Endodermal cell (in vitro differentiated cells): ENCODE measurements at regions not wholly inside any gene's neighbourhood (a gene's known extent, or its start where the extent isn't known, plus 50 kb on each side); places are given as distances from the start of the nearest gene placed in this dataset.

Experiments used
- DNase-seq: peaks from one replicate; pipeline ENCODE4 v3.0.0-alpha.2; 2017
- H3K27ac ChIP-seq: 2 replicates; pipeline ENCODE4 v1.5.1; 2013; ENCODE audit warnings: mild to moderate bottlenecking, low read depth, low read length, moderate library complexity
- H3K27me3 ChIP-seq: 2 replicates; pipeline ENCODE4 v1.6.1; 2013; ENCODE audit warnings: mild to moderate bottlenecking, low read length, moderate library complexity; ENCODE audit not compliant: insufficient read depth, control insufficient read depth, poor library complexity, severe bottlenecking
- H3K36me3 ChIP-seq: 2 replicates; pipeline ENCODE4 v1.7.0; 2013; ENCODE audit warnings: mild to moderate bottlenecking, low read length, moderate library complexity; ENCODE audit not compliant: control insufficient read depth, insufficient read depth
- H3K4me1 ChIP-seq: one replicate; pipeline ENCODE4 v1.7.0; 2013; ENCODE audit warnings: low read length; ENCODE audit not compliant: control insufficient read depth, insufficient read depth
- H3K4me3 ChIP-seq: 2 replicates; pipeline ENCODE4 v1.5.1; 2013; ENCODE audit warnings: mild to moderate bottlenecking, low read length, moderate library complexity
- H3K9ac ChIP-seq: 2 replicates; pipeline ENCODE4 v1.6.1; 2013; ENCODE audit warnings: mild to moderate bottlenecking, low read length, moderate library complexity; ENCODE audit not compliant: poor library complexity, severe bottlenecking; ENCODE audit errors: extremely low read depth
- H3K9me3 ChIP-seq: 2 replicates; pipeline ENCODE4 v1.6.1; 2013; ENCODE audit warnings: mild to moderate bottlenecking, low read length, moderate library complexity; ENCODE audit not compliant: control insufficient read depth
- H3K27ac Mint-ChIP-seq: 2 replicates; pipeline ENCODE4 v1.8.0; 2020; ENCODE audit warnings: mixed read lengths
- H3K27me3 Mint-ChIP-seq: 2 replicates; pipeline ENCODE4 v1.8.0; 2021; ENCODE audit warnings: mild to moderate bottlenecking, mixed read lengths; ENCODE audit not compliant: insufficient read depth
- H3K36me3 Mint-ChIP-seq: 2 replicates; pipeline ENCODE4 v1.8.0; 2020; ENCODE audit warnings: low read depth, mixed read lengths
- H3K4me1 Mint-ChIP-seq: 2 replicates; pipeline ENCODE4 v1.8.0; 2020; ENCODE audit warnings: mixed read lengths
- H3K4me3 Mint-ChIP-seq: 2 replicates; pipeline ENCODE4 v1.8.0; 2020; ENCODE audit warnings: mild to moderate bottlenecking, moderate library complexity, mixed read lengths
- H3K9me3 Mint-ChIP-seq: 2 replicates; pipeline ENCODE4 v1.8.0; 2020; ENCODE audit warnings: mild to moderate bottlenecking, mixed read lengths
- WGBS, 2 experiments: methylation state at CpG; one replicate each; pipeline versions ENCODE4 v1.1.5 to v1.1.7; 2013; ENCODE audit warnings: missing lambda C conversion rate in 2 of 2, mixed read lengths in 1 of 2; ENCODE audit not compliant: insufficient coverage in 1 of 2, insufficient read length in 1 of 2; 5-methylcytosine and 5-hydroxymethylcytosine counted together
- TF ChIP-seq, protein P1 (sequence below): fragments of 200-600 bp; sonication (generic); conservative IDR thresholded peaks from 2 replicates; pipeline ENCODE4 v1.5.0; 2021; ENCODE audit warnings: antibody characterized with exemption, mild to moderate bottlenecking

DNA sequence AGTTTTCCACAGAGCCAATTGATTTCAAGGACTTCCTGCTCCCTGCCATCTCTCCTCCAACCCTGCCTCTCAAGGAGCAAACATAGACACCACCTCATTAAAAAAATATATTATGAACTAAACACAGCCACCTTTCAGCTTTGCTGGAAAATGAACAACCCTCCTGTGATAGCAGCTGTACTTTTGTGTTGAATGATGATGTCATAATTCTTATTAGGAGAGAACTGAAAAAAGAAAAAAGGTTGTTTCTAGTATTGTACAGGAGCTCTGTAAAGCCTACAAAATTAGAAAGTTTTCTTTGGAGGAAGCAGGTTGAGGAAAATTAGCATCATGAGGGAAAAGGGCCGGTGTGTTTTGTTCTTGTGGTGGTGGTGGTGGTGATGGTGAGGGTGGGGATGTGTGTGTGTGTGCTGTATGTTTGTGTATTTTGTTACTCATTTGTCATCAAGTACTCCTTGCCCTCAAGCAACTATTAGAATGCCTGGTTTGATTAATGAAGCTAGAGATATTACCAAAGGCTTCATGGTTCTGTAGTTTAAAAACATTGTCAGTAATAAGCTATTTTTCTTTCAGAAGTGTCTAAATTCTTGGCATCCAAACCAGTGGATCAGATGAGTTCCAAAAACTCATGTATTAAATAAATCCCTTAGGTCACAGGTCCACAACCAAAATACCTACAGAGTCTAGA lies 405.9 kb downstream of the TLE4 start:
- Histone ChIP-seq H3K9me3 (no peaks in the 10 kb centered on the region), H3K36me3 (no peaks in the 10 kb centered on the region), H3K27me3 (no peaks in the 10 kb centered on the region), H3K4me1 (peaks cover 5% of the 10 kb centered on the region), H3K27ac (no peak overlapping the region), H3K4me3 (no peak overlapping the region), H3K9ac (no peak overlapping the region)
- no peaks in the 10 kb centered on the region for H3K36me3 Mint-ChIP-seq
- no peaks in the 10 kb centered on the region for H3K27me3 Mint-ChIP-seq
- 96% methylated on average over 1 of the region's 1 CpG; no CpG with 5 or more reads in 1 of the 2 experiments for WGBS, 2 experiments
- no peak overlapping the region for H3K27ac Mint-ChIP-seq
- no peak for DNase-seq
- H3K4me3 Mint-ChIP-seq = no peak overlapping the region
- H3K9me3 Mint-ChIP-seq = no peaks in the 10 kb centered on the region
- H3K4me1 Mint-ChIP-seq = peaks cover 17% of the 10 kb centered on the region
- TF ChIP-seq, protein P1, sequence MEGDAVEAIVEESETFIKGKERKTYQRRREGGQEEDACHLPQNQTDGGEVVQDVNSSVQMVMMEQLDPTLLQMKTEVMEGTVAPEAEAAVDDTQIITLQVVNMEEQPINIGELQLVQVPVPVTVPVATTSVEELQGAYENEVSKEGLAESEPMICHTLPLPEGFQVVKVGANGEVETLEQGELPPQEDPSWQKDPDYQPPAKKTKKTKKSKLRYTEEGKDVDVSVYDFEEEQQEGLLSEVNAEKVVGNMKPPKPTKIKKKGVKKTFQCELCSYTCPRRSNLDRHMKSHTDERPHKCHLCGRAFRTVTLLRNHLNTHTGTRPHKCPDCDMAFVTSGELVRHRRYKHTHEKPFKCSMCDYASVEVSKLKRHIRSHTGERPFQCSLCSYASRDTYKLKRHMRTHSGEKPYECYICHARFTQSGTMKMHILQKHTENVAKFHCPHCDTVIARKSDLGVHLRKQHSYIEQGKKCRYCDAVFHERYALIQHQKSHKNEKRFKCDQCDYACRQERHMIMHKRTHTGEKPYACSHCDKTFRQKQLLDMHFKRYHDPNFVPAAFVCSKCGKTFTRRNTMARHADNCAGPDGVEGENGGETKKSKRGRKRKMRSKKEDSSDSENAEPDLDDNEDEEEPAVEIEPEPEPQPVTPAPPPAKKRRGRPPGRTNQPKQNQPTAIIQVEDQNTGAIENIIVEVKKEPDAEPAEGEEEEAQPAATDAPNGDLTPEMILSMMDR = no peak

DNA sequence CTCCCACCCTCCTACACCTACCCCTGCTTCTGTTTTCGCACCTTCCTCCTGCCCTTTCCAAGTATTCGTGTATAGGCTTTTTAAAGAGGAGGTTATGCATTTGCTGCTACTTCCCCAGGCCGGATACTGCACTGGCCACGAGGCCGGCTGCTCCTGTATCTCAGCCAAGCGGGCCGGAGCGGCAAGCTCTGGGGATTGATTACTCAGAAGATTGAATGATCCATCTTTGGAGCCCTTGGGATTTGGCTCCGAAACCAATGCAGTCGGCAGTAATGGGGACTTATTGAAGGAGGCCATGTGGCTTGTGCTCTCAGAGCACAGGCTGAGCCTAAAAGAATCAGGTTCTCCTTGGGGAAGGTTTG lies 405.3 kb downstream of the TLE4 start:
- H3K36me3 Mint-ChIP-seq = no peaks in the 10 kb centered on the region
- no peak overlapping the region for H3K9ac ChIP-seq
- WGBS, 2 experiments = 95 to 98% methylated on average over 8 to 10 of the region's 10 CpGs
- no peak overlapping the region for H3K27ac ChIP-seq
- H3K27me3 Mint-ChIP-seq = peaks cover 2% of the 10 kb centered on the region
- H3K9me3 ChIP-seq = no peaks in the 10 kb centered on the region
- no peak for DNase-seq
- no peak overlapping the region for H3K27ac Mint-ChIP-seq
- H3K36me3 ChIP-seq = no peaks in the 10 kb centered on the region
- no peaks in the 10 kb centered on the region for H3K9me3 Mint-ChIP-seq
- H3K4me3 ChIP-seq = no peak overlapping the region
- no peaks in the 10 kb centered on the region for H3K27me3 ChIP-seq
- no peak overlapping the region for H3K4me3 Mint-ChIP-seq
- TF ChIP-seq, protein P1 = no peak
- peaks cover 17% of the 10 kb centered on the region for H3K4me1 Mint-ChIP-seq
- peaks cover 5% of the 10 kb centered on the region for H3K4me1 ChIP-seq

DNA sequence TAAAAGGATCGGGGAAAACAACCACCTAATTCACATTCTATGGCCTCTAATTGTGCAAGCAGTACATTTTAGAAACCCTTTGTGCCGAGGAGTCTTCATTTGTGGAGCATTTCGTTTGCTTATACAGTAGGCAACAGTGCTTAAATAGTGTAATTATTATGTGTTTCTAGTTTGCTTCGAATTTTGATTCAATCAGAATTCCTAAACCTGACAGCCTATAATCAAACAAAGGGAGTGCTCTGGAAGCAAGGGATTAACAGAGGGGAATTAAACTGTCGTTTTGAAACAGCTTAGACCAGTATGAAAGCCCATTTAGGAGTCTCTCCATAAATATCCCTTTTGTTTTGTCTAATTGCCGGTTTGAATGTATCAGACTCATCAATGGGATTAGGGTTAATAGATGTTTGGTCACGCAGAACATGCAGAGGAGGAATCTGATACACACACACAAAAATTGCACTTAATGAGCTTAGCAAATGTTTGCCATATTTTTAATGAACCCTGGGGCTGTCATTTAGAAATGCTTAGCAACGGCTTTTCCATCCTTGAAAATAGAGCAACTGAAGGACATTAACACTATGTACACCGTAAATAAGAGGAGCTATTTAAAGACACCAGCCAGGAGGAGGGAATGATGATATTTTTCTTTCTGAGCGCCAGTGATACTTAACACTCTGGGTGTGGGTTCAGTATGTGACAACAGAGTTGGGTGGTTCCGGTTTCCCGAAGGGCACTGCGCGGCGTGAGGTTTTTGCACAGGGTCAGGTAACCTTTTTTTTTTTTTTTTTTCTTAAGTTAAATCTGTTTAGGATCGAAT lies 404.7 kb downstream of the TLE4 start:
- Histone ChIP-seq H3K9ac (no peak overlapping the region), H3K27ac (peak overlapping the region; percentile 14), H3K9me3 (no peaks in the 10 kb centered on the region), H3K4me3 (no peak overlapping the region), H3K4me1 (peaks cover 5% of the 10 kb centered on the region), H3K36me3 (no peaks in the 10 kb centered on the region), H3K27me3 (no peaks in the 10 kb centered on the region)
- Mint-ChIP-seq H3K4me1 (peaks cover 17% of the 10 kb centered on the region), H3K27me3 (peaks cover 3% of the 10 kb centered on the region), H3K36me3 (no peaks in the 10 kb centered on the region), H3K4me3 (no peak overlapping the region), H3K9me3 (no peaks in the 10 kb centered on the region), H3K27ac (no peak overlapping the region)
- no peak for DNase-seq
- TF ChIP-seq, protein P1 = no peak
- 85 to 92% methylated on average over 5 to 15 of the region's 16 CpGs for WGBS, 2 experiments
